IMR-90 (cell line): ENCODE measurements at regions not wholly inside any gene's neighbourhood (a gene's known extent, or its start where the extent isn't known, plus 50 kb on each side); places are given as distances from the start of the nearest gene placed in this dataset.
A peak's percentile ranks its signal among the peaks of the same experiment; 100 is the strongest.

Source experiments
- ATAC-seq: fragments of 200-7000 bp; cut with Tn5 transposase; 2 replicates; pipeline ENCODE4 v1.9.1; 2020; ENCODE audit warnings: low read depth, mild to moderate bottlenecking, moderate library complexity
- BruUV-seq: library from RNA; stranded (reverse); fragments of 400-500 nt; replicated peaks from 2 replicates; lab custom pipeline; 2021; lab: Mats Ljungman, UMichigan
- CTCF ChIA-PET: fragments of 300-600 bp; formaldehyde crosslinking; extraction: SDS; loops from one replicate; lab custom pipeline; 2021; ENCODE audit warnings: antibody characterized with exemption; lab: Yijun Ruan, JAX
- POLR2A ChIA-PET: fragments of 300-600 bp; sonication (Branson Sonifier 250); formaldehyde crosslinking; loops from one replicate; lab custom pipeline; 2022; ENCODE audit warnings: antibody characterized with exemption; ENCODE audit not compliant: unreplicated experiment; lab: Charles Lee
- DNase-seq: peaks from one replicate; pipeline ENCODE4 v3.0.0; 2013
- H2AFZ ChIP-seq: replicated peaks from 2 replicates; pipeline ENCODE3; 2013; ENCODE audit warnings: low read length, mild to moderate bottlenecking; ENCODE audit not compliant: poor library complexity
- H2AK5ac ChIP-seq: 2 replicates; pipeline ENCODE4 v1.6.1; 2013; ENCODE audit warnings: low read depth, low read length, inconsistent platforms
- H2AK9ac ChIP-seq: replicated peaks from 2 replicates; pipeline ENCODE3; 2013; ENCODE audit warnings: mild to moderate bottlenecking, low read depth, low read length, moderate library complexity; ENCODE audit not compliant: poor library complexity
- H2BK120ac ChIP-seq: 2 replicates; pipeline ENCODE4 v1.6.1; 2013; ENCODE audit warnings: low read depth, low read length, inconsistent platforms
- H2BK15ac ChIP-seq: 3 replicates; pipeline ENCODE4 v1.6.1; 2013; ENCODE audit warnings: low read depth, low read length, inconsistent platforms
- H2BK20ac ChIP-seq: 2 replicates; pipeline ENCODE4 v1.6.1; 2013; ENCODE audit warnings: low read depth, mild to moderate bottlenecking, inconsistent platforms, low read length, moderate library complexity
- H2BK5ac ChIP-seq: 2 replicates; pipeline ENCODE4 v1.6.1; 2013; ENCODE audit warnings: mild to moderate bottlenecking, low read depth, low read length, inconsistent platforms; ENCODE audit not compliant: poor library complexity, severe bottlenecking
- H3K14ac ChIP-seq: replicated peaks from 2 replicates; pipeline ENCODE4 v1.6.1; 2013; ENCODE audit warnings: low read depth, low read length, inconsistent platforms
- H3K18ac ChIP-seq: 2 replicates; pipeline ENCODE4 v1.6.1; 2013; ENCODE audit warnings: low read depth, low read length, control low read depth
- H3K23ac ChIP-seq: 2 replicates; pipeline ENCODE4 v1.6.1; 2013; ENCODE audit warnings: low read depth, low read length, inconsistent platforms
- H3K27ac ChIP-seq: 2 replicates; pipeline ENCODE4 v1.5.1; 2013; ENCODE audit warnings: mild to moderate bottlenecking, control low read depth, low read length; ENCODE audit not compliant: insufficient read depth
- H3K27me3 ChIP-seq: 2 replicates; pipeline ENCODE4 v1.6.1; 2013; ENCODE audit warnings: low read length; ENCODE audit not compliant: control insufficient read depth, insufficient read depth
- H3K36me3 ChIP-seq: 2 replicates; pipeline ENCODE4 v1.6.1; 2013; ENCODE audit warnings: low read length, mixed read lengths; ENCODE audit not compliant: control insufficient read depth, insufficient read depth
- H3K4ac ChIP-seq: 2 replicates; pipeline ENCODE4 v1.6.1; 2013; ENCODE audit warnings: low read depth, low read length, inconsistent platforms
- H3K4me1 ChIP-seq: 2 replicates; pipeline ENCODE4 v1.6.1; 2013; ENCODE audit warnings: low read length, mixed read lengths; ENCODE audit not compliant: control insufficient read depth, insufficient read depth
- H3K4me2 ChIP-seq: 2 replicates; pipeline ENCODE4 v1.6.1; 2013; ENCODE audit warnings: low read depth, mild to moderate bottlenecking, control low read depth, low read length, moderate library complexity
- H3K4me3 ChIP-seq: 2 replicates; pipeline ENCODE4 v1.5.1; 2013; ENCODE audit warnings: low read depth, mild to moderate bottlenecking, control low read depth, low read length, moderate library complexity; ENCODE audit not compliant: insufficient read depth
- H3K56ac ChIP-seq: 2 replicates; pipeline ENCODE4 v1.6.1; 2013; ENCODE audit warnings: low read length, inconsistent platforms; ENCODE audit not compliant: insufficient read depth; ENCODE audit errors: extremely low read depth
- H3K79me1 ChIP-seq, 2 experiments: 2 replicates each; pipeline ENCODE4 v1.6.1; 2013; ENCODE audit warnings: low read length in 2 of 2, inconsistent platforms in 1 of 2, low read depth in 1 of 2
- H3K9ac ChIP-seq: 2 replicates; pipeline ENCODE4 v1.6.1; 2013; ENCODE audit warnings: low read depth, low read length, control low read depth
- H3K9me1 ChIP-seq: 2 replicates; pipeline ENCODE4 v1.6.1; 2013; ENCODE audit warnings: low read length, inconsistent platforms; ENCODE audit not compliant: insufficient read depth
- H3K9me3 ChIP-seq: 2 replicates; pipeline ENCODE4 v1.6.1; 2013; ENCODE audit warnings: low read length; ENCODE audit not compliant: control insufficient read depth, insufficient read depth
- H4K20me1 ChIP-seq: 2 replicates; pipeline ENCODE4 v1.6.1; 2013; ENCODE audit warnings: low read length, inconsistent platforms; ENCODE audit not compliant: insufficient read depth
- H4K5ac ChIP-seq: 2 replicates; pipeline ENCODE4 v1.6.1; 2013; ENCODE audit warnings: mild to moderate bottlenecking, low read depth, low read length, control low read depth
- H4K8ac ChIP-seq, 2 experiments: 2 replicates each; pipeline ENCODE4 v1.6.1; 2013; ENCODE audit warnings: low read depth in 2 of 2, low read length in 2 of 2, control low read depth in 1 of 2, inconsistent platforms in 1 of 2
- H4K91ac ChIP-seq: 2 replicates; pipeline ENCODE4 v1.6.1; 2013; ENCODE audit warnings: low read depth, low read length, inconsistent platforms; ENCODE audit not compliant: insufficient read depth
- BHLHE40 ChIP-seq: fragments of 150-350 bp; IDR thresholded peaks from 2 replicates; pipeline ENCODE4 v1.6.1; 2016; ENCODE audit warnings: mild to moderate bottlenecking, low read depth, low read length
- CEBPB ChIP-seq: IDR thresholded peaks from 2 replicates; pipeline ENCODE4 v1.6.1; 2012; ENCODE audit warnings: low read depth, low read length, improper control_type of control experiment
- FOS ChIP-seq: fragments of 150-350 bp; IDR thresholded peaks from 2 replicates; pipeline ENCODE4 v1.6.1; 2016; ENCODE audit warnings: low read depth, low read length
- MAFK ChIP-seq: IDR thresholded peaks from 2 replicates; pipeline ENCODE4 v1.6.1; 2012; ENCODE audit warnings: low read depth, low read length, improper control_type of control experiment
- MAZ ChIP-seq: IDR thresholded peaks from 2 replicates; pipeline ENCODE4 v1.6.1; 2012; ENCODE audit warnings: low read depth, mild to moderate bottlenecking, low read length, improper control_type of control experiment, moderate library complexity, borderline replicate concordance
- NFE2L2 ChIP-seq: fragments of 150-350 bp; IDR thresholded peaks from 2 replicates; pipeline ENCODE4 v1.6.1; 2016; ENCODE audit warnings: low read depth, mild to moderate bottlenecking, low read length
- POLR2A ChIP-seq: IDR thresholded peaks from 2 replicates; pipeline ENCODE4 v1.6.1; 2012; ENCODE audit warnings: mild to moderate bottlenecking, low read depth, low read length
- RAD21 ChIP-seq: IDR thresholded peaks from 2 replicates; pipeline ENCODE4 v1.6.1; 2012; ENCODE audit warnings: low read length, improper control_type of control experiment
- RCOR1 ChIP-seq: IDR thresholded peaks from 2 replicates; pipeline ENCODE4 v1.6.1; 2012; ENCODE audit warnings: mild to moderate bottlenecking, low read length, improper control_type of control experiment; ENCODE audit not compliant: insufficient replicate concordance
- SMC3 ChIP-seq: fragments of 150-350 bp; IDR thresholded peaks from 2 replicates; pipeline ENCODE4 v1.6.1; 2016; ENCODE audit warnings: low read depth, mild to moderate bottlenecking, antibody characterized with exemption, low read length, moderate library complexity
- WGBS, 2 experiments: methylation state at CpG; one replicate each; pipeline versions ENCODE4 v1.1.5 to v1.1.7; 2013; ENCODE audit warnings: missing lambda C conversion rate in 2 of 2; ENCODE audit not compliant: insufficient read length in 1 of 2; ENCODE audit errors: extremely low coverage in 2 of 2; 5-methylcytosine and 5-hydroxymethylcytosine counted together
- dilution Hi-C: fragments of 300-500 bp; cut with HindIII; formaldehyde crosslinking; loops from one replicate; pipeline ENCODE4 v1.14.3; 2018; ENCODE audit warnings: low sequenced_read_pairs; ENCODE audit not compliant: unreplicated experiment
- in situ Hi-C: fragments of 300-500 bp; cut with MboI; formaldehyde crosslinking; loops from 3 replicates; pipeline ENCODE4 v1.14.3; 2019; ENCODE audit warnings: low sequenced_read_pairs, inconsistent platforms, mixed read lengths
- intact Hi-C: fragments of 100-400 bp; cut with micrococcal nuclease; formaldehyde crosslinking; loops from 2 replicates; pipeline ENCODE4 v1.10.0; 2022
- TF ChIP-seq, protein P1 (sequence below): fragments of 150-350 bp; IDR thresholded peaks from 2 replicates; pipeline ENCODE4 v1.6.1; 2017; ENCODE audit warnings: mild to moderate bottlenecking, antibody characterized with exemption, low read length, low read depth
- TF ChIP-seq, protein P2 (sequence below): conservative IDR thresholded peaks from 2 replicates; pipeline ENCODE4 v1.5.1; 2012; ENCODE audit warnings: mild to moderate bottlenecking, low read depth, low read length, improper control_type of control experiment
- TF ChIP-seq, protein P3 (sequence below): fragments of 150-350 bp; IDR thresholded peaks from 2 replicates; pipeline ENCODE4 v1.6.1; 2016; ENCODE audit warnings: low read depth, mild to moderate bottlenecking, low read length, moderate library complexity, borderline replicate concordance

DNA sequence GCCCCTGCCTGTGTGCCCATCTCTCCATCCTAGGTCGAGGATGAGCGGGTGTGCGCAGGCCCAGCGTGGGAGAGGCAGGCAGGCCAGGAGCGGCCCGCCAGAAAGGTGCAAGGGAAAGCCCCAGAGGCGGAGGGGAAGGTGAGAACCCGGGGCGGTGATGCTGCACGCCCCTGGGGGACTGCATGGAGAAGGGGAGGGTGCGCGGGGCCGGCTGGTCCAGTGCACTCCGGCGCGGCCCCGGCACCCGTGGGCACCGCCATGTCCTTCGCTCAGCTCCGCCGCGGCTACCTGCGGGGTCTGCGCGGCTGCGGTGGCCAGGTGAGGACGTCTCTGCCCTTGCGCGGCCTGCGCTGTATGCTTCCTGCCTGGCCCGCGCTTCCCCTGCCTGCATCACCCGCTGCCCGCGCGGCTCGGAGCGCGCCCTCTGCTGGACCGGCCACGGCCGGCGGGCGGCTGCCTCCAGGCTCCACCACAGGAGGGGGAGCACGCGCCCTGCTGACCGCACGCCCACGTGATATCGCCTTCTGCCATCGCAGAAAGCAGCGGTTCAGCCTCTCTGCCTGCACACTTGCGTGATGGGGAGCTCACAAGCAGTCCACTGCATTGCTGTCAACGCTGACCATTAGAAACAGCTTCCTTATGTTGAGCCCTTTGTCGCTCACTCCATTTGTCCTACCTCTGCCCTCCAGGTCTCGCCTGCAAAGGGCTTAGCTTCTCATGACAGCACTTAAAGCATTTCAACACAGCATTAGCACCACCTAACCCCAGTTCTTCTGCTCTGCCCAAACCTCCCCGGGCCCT is 73.9 kb downstream of the CXCL12 start:
- H2AK5ac ChIP-seq = peak overlapping the region; percentile 3; the same call in 1 of the 2 replicates
- no peak overlapping the region; the same call in 1 of the 2 replicates for H4K91ac ChIP-seq
- dilution Hi-C loops (no loop called here), intact Hi-C loops (loop anchor here (1.0 kb wide), 4 partner anchors 75 to 640 kb away; no protein-coding TSS in a partner anchor), in situ Hi-C loops (loop anchor here (5.0 kb wide), 1 partner anchor 551 kb away; no protein-coding TSS in a partner anchor)
- no TSS peak for BruUV-seq
- no peaks in the 10 kb centered on the region for H3K36me3 ChIP-seq
- ChIA-PET POLR2A (no interaction called here), CTCF (interaction anchor here (0.6 to 0.8 kb wide), 4 partner anchors 9 to 73 kb away, joined by 3 to 7 read pairs (median 4); no protein-coding TSS in a partner anchor)
- DNase-seq = peak; percentile 79
- H2BK120ac ChIP-seq = 0 out of 2 replicates have a peak overlapping the region, but pooled peaks have one; percentile 9
- no peak overlapping the region for H3K23ac ChIP-seq
- peak overlapping the region; percentile 26 for H3K4me2 ChIP-seq
- H3K79me1 ChIP-seq = no peaks in the 10 kb centered on the region
- H4K8ac ChIP-seq = peak overlapping the region in 1 of 2 experiments; percentile 55; a peak in 2 of 4 replicates
- no peak overlapping the region for H3K56ac ChIP-seq
- no peak overlapping the region; the same call in 1 of the 2 replicates for H4K5ac ChIP-seq
- no peak overlapping the region for H3K27ac ChIP-seq
- WGBS, 2 experiments = 6% methylated on average over 17 of the region's 58 CpGs; no CpG with 5 or more reads in 1 of the 2 experiments
- H3K27me3 ChIP-seq = peaks cover 1% of the 10 kb centered on the region
- H3K9me1 ChIP-seq = peaks cover 6% of the 10 kb centered on the region; the same call in 1 of the 2 replicates
- H2BK20ac ChIP-seq = peak overlapping the region; percentile 1; the same call in 1 of the 2 replicates
- peak overlapping the region; percentile 44 for H2BK5ac ChIP-seq
- H2AK9ac ChIP-seq = peak overlapping the region; percentile 69
- no peaks in the 10 kb centered on the region for H3K9me3 ChIP-seq
- H4K20me1 ChIP-seq = no peaks in the 10 kb centered on the region
- H3K4me1 ChIP-seq = peaks cover 6% of the 10 kb centered on the region
- H3K9ac ChIP-seq = no peak overlapping the region
- no peak overlapping the region for H3K14ac ChIP-seq
- no peak overlapping the region for H3K4me3 ChIP-seq
- peak overlapping the region; percentile 22; the same call in 1 of the 2 replicates for H3K4ac ChIP-seq
- no peak overlapping the region; the same call in 2 of the 3 replicates for H2BK15ac ChIP-seq
- H3K18ac ChIP-seq = no peak overlapping the region; the same call in 1 of the 2 replicates
- peak; percentile 100 for ATAC-seq
- H2AFZ ChIP-seq = peak overlapping the region; percentile 95
- TF ChIP-seq CEBPB (no peak), RCOR1 (no peak), FOS (0 out of 2 replicates have a peak, but pooled peaks have one; percentile 36), SMC3 (peak; percentile 88), RAD21 (peak; percentile 88), MAFK (no peak), MAZ (peak; percentile 60; the same call in 1 of the 2 replicates), BHLHE40 (peak; percentile 70; the same call in 1 of the 2 replicates), POLR2A (no peak), NFE2L2 (no peak)
- TF ChIP-seq, protein P1, sequence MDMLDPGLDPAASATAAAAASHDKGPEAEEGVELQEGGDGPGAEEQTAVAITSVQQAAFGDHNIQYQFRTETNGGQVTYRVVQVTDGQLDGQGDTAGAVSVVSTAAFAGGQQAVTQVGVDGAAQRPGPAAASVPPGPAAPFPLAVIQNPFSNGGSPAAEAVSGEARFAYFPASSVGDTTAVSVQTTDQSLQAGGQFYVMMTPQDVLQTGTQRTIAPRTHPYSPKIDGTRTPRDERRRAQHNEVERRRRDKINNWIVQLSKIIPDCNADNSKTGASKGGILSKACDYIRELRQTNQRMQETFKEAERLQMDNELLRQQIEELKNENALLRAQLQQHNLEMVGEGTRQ = peak; percentile 94
- TF ChIP-seq, protein P2, sequence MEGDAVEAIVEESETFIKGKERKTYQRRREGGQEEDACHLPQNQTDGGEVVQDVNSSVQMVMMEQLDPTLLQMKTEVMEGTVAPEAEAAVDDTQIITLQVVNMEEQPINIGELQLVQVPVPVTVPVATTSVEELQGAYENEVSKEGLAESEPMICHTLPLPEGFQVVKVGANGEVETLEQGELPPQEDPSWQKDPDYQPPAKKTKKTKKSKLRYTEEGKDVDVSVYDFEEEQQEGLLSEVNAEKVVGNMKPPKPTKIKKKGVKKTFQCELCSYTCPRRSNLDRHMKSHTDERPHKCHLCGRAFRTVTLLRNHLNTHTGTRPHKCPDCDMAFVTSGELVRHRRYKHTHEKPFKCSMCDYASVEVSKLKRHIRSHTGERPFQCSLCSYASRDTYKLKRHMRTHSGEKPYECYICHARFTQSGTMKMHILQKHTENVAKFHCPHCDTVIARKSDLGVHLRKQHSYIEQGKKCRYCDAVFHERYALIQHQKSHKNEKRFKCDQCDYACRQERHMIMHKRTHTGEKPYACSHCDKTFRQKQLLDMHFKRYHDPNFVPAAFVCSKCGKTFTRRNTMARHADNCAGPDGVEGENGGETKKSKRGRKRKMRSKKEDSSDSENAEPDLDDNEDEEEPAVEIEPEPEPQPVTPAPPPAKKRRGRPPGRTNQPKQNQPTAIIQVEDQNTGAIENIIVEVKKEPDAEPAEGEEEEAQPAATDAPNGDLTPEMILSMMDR = peak; percentile 98
- TF ChIP-seq, protein P3, sequence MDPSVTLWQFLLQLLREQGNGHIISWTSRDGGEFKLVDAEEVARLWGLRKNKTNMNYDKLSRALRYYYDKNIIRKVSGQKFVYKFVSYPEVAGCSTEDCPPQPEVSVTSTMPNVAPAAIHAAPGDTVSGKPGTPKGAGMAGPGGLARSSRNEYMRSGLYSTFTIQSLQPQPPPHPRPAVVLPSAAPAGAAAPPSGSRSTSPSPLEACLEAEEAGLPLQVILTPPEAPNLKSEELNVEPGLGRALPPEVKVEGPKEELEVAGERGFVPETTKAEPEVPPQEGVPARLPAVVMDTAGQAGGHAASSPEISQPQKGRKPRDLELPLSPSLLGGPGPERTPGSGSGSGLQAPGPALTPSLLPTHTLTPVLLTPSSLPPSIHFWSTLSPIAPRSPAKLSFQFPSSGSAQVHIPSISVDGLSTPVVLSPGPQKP = no peak
